GM21515 (cell line): ENCODE measurements at regions not wholly inside any gene's neighbourhood (a gene's known extent, or its start where the extent isn't known, plus 50 kb on each side); places are given as distances from the start of the nearest gene placed in this dataset.
A peak's percentile ranks its signal among the peaks of the same experiment; 100 is the strongest.
"Not testable (repeated sequence)": the region's sequence is repeated elsewhere in the genome, so short reads cannot be mapped to it uniquely, and the experiment has no call there.

ENCODE experiments used
- ATAC-seq: cut with Tn5 transposase; IDR thresholded peaks from one replicate; pipeline ENCODE4 v1.9.1; 2021; ENCODE audit not compliant: unreplicated experiment

DNA sequence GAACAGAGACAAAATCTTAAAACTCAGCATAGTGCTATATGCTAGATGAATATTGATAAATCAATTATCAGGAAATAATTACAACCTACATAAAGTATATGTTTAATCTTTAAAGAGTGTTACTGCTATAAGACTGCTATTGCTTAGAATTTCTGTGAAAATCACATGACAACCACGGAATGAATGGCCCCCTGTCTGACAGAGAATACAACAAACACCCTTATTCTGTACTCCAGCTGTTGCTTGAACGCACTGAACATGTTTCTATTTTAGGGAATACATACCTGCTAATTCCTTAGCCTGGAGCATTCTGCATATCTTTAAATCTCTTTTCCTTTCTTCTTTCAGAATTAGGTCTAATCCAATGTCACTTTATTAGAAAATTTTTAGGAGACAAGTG is 452.4 kb upstream of the PHF14 start:
- no peak for ATAC-seq

DNA sequence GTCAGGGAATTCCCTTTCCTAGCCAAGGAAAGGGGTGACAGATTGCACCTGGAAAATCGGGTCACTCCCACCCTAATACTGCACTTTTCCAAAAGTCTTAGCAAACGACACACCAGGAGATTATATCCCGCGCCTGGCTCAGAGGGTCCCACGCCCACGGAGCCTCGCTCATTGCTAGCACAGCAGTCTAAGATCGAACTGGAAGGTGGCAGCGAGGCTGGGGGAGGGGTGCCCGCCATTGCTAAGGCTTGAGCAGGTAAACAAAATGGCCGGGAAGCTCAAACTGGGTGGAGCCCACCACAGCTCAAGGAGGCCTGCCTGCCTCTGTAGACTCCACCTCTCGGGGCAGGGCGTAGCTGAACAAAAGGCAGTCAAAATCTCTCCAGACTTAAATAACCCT is 440.2 kb upstream of the PHF14 start:
- ATAC-seq, result not testable (repeated sequence)

DNA sequence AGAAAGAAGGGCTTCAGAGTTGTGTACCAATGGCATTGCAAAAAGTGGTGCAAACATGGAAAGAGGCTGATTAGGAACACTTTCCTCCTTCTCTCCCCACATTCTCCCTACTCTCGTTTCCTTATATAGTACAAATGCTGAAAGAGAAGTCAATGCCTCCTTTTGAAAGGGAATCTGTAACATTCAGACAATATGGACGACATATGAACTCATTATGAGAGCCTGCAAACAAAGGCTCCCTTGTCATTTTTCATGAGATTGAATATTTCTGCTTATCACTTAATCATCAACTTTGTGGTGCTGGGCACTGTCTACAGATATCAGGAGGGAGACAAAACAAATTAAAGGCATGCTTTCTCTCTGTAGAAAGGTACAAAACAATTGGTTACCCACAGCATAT is 437.1 kb upstream of the PHF14 start:
- ATAC-seq, result no peak

DNA sequence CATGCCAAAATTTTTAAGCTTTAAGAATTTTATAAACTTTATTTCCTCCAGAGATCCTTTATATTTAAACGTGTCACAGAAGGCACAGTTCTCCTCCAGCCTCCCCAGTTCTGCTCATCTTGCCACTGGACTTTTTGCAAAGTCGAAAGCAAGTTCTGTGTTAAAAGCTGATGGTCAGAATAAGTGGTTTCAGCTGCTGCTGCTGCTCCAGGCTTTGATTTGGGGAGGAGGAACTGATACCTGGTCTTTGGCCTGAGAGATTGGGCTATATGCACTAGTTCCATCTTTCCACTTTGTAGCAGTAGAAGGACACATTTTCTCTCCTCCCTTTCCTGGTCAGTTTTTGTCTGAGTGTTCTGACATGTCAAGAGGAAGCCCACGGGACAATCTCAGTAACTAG is 435.9 kb upstream of the PHF14 start:
- peak; percentile 62 for ATAC-seq

DNA sequence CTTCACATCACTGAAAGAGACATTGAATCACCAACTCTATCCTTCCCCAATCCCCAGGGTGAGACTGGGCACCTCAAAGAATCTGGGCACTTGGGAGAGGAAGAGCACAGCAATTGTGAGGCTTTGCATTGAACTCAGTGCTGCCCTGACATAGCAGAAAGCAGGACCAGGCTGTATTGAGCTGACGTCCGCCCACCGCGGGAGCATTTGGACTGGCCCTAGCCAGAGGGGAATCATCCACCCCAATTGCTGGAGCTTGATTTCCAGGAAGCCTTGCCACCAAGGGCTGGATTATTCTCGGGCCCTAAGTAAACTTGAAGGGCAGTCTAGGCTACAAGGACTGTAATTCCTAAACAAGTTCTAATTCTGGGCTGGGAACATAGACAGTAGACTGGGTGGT is 416.3 kb upstream of the PHF14 start:
- no peak for ATAC-seq

DNA sequence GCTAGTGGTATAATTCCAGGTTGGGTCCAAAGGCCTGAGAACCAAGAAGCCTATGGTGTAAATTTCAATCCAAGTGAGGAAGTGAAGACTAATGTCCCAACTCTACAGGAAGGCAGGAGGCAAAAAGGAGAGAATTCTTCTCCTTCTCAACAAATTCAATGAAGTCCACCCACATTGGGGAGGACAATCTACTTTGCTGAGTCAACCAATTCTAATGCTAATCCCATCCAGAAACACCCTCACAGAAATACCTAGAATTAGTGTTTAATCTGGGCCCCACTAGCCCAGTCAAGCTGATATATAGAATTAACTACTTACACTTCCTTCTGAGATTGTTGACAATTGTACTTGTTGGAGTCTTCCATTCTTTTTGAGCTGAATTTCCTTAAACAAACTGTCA is 413.2 kb upstream of the PHF14 start:
- no peak for ATAC-seq

DNA sequence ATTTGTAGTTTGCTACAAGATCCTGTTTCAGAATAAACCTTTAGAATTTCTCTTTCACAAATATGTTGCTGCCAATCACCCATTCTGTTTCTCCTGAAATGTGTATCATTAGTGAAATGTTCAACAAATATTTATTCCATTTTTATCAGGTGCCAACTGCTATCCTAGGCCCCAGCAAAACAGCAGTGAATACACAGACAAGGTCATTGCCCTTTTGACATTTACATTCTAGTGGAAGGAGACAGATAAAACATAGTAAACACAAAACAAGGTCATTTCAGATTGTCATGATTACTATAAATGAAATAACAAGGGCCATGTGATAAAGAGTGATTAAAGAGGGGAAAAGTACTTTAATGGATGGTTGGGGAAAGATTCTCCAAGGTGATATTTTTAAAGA is 404.8 kb upstream of the PHF14 start:
- no peak for ATAC-seq

DNA sequence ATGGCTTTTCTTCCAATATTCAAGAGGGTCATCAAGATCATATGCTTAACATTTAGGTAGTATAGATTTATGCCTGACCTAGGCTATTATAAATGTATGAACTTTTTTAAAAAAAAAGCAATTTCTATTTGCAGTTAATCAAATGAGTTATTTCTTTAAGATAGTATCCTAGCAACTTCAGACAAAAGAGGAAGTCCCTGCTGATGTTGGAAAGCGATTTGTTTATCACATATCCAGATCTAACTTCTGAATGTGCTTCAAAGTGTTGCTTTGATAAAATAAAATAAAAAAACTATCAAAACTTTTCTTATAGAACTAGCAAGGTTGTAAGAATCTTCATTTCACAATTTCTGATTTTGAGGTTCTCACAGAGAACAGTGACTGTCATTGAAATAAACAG is 401.9 kb upstream of the PHF14 start:
- ATAC-seq, result no peak

DNA sequence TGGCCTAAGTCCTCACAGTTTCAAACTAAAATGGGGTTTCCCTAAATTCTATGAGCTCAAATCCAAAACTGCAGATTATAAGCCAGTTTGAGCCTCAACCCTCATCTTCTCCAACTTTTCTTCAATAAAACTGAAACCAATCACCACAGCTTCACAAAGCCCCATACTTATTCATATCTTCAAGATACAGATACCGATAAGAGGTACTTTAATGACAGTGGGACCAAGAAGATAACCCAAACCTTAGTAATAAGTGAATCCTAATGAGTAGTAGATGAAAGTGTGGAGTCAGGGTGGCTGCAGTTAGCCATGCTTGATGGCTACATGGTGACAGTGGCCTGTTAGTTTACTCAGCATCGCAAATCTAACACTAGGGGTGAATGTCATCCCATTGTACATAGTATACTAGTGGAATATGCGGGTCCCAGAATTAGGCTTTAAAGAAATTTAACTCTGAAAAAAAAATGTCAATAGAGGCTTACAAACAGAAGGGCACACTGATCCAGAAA is 395.8 kb upstream of the PHF14 start:
- ATAC-seq, result no peak

DNA sequence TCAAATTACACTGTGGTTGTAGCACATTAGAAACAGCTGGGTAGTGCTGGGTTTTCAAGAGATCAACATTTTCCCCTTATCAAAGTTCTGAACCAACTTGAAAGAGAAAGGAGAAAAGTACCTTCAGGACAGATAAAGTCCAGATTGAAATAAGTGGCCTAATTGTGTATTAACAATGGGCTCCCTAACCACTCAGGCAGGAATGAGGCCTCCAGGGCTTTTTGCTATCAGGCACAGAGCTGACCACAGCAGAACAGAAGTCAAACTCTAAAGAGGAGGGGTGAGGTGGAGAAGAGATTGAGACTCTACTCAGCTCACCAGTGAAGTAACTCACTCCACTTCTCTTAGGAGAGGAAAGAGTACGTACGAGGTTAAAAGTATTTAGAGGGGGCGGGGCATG is 394.1 kb upstream of the PHF14 start:
- no peak for ATAC-seq

DNA sequence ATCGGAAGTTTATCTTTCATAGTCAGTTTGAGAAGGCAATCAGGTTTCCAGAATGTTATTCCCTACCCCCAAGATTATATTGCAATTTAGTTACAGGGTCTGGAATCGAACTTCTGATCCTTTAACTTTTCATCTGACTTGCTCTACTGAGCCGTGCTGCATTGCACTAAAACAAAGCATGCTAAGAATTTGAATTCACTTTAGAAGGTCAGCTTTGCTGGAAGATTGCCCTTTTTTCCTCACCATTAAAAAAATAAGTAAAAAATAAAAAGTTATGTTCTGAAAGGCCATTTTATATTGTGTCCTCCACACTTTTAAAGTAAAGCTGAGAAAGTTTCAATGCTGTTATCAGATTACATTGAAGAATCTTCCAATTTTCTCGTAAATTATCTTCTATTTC is 388.8 kb upstream of the PHF14 start:
- no peak for ATAC-seq

DNA sequence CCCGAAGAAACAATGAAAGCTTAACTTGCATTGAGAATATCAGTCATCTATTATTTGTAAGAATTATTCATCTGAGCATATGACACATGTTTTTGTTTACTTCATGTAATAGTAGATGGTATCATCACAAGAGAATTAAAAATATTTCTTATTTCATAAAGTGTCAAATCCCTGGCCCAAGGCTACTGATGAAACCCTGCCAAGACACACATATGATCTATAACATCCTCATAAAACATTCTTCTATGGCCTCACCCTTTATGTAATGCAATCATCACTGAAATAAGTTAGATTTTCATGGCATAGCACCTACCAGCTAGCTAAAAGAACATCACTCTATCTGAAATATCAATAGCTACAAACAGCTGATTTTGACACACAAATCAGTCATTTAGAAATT is 385.6 kb upstream of the PHF14 start:
- ATAC-seq, result no peak

DNA sequence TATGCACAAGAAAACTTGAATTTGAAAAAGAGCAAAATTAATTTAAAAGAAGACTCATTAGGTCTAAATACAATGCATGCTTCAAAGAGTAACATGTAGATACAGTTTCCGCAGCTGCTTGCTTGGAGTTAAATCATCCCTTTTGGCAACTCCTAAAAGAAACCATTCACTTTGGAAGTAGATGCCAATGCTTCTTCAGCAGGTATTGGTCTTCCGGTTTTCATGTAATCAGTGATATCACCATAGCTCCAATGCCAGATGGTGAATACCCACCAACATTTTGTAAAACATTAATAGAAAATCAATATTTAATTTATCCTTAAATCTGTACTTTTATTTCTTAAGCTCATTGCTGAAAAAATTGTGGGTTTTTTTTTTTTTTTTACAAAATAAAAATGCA is 381.1 kb upstream of the PHF14 start:
- ATAC-seq, result no peak

DNA sequence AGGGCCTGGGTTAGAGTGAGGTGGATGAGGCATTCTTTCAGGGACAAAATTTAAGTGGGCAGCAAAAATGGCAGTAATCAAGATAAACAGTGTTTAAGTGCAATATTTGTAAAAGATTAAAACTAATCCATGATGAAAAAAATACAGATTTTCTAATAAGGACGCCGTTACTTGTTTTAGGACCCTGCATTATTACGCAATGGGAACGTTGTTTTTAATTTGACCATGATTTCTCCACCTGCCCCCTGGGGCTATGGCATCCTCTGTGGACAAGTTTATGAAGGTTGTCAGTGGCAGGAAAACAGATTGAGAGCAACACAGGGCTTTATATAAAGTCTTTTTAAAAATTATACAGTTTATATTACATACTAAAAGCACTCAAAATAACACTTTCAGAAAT is 380.6 kb upstream of the PHF14 start:
- no peak for ATAC-seq

DNA sequence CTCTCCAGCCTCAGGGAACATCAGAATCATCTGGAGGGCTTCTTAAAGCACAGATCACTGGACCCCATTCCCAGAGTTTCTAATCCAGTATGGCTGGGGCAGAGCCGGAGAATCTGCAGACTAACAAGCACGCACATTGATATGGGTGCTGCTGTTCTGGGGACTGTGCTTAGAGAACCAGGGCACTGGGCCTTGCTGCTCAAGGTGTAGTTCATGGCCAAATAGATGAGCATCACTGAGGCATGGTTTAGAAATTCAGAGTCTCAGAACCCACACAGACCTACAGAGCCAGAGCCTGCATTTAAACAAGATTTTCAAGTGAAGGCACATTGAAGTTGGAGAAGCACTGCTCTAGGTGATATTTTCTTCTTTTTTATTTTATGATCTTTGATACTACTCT is 376.8 kb upstream of the PHF14 start:
- no peak for ATAC-seq

DNA sequence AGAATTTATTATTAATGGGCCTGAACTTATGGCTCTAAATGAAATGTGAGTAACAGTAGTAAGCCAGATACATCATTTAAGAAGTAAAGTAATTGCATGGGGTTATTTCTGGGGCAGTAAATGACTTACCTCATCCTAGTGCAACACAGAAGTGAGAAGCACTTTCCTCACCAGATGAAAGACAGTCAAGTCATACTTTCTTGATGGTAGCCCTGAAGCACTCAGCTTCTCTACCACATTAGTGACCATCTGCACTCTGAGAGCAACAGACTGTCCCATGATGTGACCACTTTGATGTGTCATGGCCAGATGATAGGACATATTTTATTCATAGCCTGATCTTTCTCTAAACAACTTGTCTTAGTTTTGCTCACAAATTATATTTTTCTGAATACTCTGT is 369.5 kb upstream of the PHF14 start:
- ATAC-seq, result no peak

DNA sequence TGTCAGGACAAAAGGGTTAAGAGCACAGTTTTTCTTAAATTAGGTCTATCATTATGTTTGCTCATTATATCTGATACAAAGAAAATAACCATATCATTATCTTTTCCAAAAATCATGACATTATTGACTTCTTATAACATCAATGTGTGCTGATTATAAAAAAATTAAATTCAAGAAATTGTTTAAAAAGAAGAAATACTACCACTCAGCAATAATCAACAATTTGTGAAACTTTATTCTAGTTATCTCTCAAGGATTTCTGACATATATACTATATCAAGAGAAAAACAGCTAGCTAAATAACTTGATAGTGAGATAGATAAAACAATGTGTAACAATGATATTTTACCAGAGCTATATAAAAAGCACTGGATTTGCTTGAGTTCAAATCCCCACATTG is 360.7 kb upstream of the PHF14 start:
- no peak for ATAC-seq

DNA sequence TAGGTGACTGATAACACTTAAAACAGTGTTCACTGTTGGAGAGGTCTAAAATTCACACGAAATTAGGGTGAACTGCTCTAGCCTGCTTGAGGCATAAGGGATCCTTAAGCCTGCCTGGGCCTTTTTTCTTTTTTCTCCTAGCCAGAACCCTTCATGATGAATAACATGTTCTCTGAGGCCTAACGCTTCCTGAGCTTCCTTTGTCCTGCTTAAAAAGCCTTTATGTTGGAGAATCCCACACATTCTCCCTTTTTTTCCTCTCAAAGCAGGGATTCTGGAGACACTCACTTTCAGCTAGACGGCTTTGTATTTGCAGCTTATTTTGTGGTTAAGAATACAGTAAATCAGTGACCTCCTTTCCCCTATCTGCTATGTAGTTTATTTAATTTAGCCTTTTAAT is 354.7 kb upstream of the PHF14 start:
- ATAC-seq, result no peak

DNA sequence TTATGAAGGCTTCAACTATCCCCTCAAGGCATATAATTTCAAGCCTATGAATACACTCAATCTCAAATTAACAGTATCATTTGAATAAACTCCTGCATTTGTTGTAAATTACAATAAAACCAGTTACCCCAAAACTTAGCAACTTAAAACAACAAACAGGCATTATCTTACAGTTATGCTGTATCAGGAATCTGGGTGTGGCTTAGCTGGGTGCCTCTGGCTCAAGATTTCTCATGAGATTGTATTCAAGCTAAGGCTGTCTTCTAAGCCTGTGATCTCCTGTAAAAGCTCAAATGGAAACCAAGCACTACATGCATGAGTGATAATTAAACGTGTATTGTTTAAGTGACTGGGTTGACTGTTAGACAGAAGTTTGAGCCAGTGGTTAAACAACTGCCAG is 341.0 kb upstream of the PHF14 start:
- ATAC-seq, result no peak

DNA sequence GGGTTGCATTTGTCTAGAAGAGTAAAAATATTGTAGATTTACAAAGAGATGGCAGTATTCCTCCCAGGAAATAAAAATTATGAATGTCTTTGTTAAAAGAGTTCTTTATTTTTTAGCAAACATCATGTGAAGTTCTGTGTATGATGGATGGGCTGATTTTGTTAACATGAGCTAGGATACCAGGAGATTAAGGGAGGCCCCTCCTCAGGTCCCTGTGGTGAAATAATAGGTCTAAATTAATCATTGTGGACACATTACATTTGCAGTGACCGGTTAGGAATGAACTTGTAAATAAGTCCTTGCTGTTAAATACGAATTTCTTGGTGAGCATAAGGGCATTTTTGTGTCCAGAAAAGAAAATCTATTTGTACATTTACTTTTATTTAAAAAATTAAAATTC is 339.4 kb upstream of the PHF14 start:
- no peak for ATAC-seq

DNA sequence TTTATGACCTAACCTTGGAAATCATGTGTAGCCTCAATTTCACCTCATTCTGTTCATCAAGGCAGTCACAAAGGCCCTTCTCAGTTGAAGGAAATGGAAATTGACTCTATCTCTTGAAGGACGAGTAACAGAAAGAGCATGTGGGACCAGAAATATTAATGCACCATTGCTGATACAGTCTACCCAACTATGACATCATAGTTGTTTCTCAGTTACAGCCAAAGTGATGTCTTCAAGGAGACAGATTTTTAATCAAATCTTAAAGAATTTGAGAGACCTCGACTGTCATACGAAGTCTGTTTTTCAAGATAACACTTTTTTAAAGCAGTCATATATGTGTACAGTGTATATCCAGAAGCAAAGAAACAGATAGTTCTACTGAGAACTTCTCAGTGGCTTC is 335.7 kb upstream of the PHF14 start:
- no peak for ATAC-seq

DNA sequence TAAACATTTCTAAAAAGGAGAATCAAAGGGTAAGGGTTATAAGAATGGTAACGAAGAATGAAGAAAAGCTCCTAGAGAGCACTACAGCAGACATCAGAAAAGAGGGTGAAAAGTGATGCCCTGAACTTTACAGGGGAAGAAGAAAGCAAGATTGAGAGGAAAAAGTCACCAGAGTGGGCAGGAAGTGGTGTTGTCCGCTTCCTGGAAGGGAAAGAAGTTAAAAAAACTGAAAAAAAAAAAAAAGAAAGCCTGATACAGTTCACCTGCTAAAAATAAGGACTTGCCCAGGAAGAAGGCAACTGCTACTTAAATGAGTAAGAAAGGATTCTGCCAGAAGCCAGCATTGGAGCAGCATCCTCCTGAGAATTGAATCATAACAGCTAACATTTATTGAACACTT is 330.1 kb upstream of the PHF14 start:
- no peak for ATAC-seq

DNA sequence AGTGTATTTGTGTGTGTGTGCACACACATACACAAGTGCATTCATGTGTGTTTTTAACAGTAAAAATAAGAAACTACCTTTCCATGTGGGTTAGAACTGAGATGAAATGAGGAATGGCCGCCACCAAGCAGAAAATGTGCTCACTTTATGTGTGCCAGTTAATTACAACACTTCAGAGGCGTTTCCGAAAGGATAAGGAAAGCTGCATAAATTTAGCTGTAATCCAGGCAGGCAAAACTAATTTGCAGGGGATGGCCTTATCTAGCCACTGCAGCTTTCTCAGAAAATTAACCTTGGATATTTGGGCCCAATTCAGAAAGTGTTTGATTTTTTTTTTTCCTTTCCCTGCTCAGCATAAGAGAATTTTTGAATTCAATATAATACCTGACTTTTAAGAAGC is 328.8 kb upstream of the PHF14 start:
- no peak for ATAC-seq

DNA sequence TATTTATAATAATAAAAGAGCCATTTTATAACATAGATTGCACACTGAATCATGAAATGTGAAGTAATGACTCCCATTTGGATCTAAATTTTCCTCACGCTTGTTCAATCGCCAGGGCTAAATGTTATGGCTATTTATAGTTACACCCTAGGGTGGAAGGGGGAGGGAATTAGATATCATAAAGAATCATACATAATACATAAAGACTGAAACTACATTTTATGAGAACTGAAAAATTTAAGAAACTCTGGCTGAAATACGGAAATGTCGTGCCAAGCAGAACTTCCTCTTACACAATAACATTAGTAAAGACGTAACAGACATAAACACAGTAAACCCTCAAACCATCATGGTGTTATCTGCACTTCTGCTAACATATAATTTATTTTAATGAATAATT is 327.5 kb upstream of the PHF14 start:
- ATAC-seq, result no peak
